ENCODE measurements at regions not wholly inside any gene's neighbourhood (a gene's known extent, or its start where the extent isn't known, plus 50 kb on each side); places are given as distances from the start of the nearest gene placed in this dataset.

DNA sequence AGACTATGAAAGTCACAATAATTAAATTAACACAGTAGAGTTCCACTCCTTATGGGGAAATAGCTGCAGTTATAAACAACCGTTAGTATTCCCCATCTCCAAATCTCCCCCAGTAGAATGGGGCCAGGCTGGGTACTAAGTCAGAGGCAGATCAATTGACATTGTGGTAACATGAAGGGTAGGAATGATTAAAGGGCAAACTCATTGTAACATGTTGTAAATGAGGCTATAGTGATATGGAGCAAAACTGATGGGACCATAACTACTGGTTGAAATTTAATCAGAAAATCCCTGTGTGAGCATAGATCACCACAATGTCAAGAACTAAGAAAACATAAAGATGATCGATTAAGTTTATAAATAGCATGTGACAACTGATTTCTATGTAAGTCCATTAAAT, 231.9 kb upstream of the NLGN4Y start:
- TF ChIP-seq, protein P1, sequence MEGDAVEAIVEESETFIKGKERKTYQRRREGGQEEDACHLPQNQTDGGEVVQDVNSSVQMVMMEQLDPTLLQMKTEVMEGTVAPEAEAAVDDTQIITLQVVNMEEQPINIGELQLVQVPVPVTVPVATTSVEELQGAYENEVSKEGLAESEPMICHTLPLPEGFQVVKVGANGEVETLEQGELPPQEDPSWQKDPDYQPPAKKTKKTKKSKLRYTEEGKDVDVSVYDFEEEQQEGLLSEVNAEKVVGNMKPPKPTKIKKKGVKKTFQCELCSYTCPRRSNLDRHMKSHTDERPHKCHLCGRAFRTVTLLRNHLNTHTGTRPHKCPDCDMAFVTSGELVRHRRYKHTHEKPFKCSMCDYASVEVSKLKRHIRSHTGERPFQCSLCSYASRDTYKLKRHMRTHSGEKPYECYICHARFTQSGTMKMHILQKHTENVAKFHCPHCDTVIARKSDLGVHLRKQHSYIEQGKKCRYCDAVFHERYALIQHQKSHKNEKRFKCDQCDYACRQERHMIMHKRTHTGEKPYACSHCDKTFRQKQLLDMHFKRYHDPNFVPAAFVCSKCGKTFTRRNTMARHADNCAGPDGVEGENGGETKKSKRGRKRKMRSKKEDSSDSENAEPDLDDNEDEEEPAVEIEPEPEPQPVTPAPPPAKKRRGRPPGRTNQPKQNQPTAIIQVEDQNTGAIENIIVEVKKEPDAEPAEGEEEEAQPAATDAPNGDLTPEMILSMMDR (IDR thresholded peaks at IDR 0.05; ENCODE audit: insufficient read depth, low read depth, low read length): no peak
- no peak for DNase-seq (ENCODE audit: low read depth)
- no peak overlapping the region for H3K4me3 ChIP-seq (ENCODE audit: low read depth, low read length)

DNA sequence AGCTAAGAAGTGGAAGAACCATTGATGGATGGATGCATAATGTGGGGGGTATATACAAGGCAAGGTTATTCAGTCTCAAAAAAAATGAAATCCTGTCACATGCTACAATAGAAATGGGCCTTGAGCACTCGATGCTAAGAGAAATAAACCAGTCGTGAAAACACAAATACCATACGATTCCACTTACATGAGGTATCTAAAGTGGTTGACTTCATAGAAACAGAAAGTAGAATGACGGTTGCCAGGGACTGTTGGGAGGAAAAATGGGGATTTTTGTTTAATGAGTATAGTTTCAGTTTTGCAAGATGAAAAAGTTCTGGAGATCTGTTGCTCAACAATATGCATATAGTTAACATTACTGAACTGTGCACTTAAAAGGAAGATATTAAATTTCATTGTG, 223.6 kb upstream of the NLGN4Y start:
- H3K4me3 ChIP-seq (ENCODE audit: low read depth, low read length): no peak overlapping the region
- TF ChIP-seq, protein P1 (IDR thresholded peaks at IDR 0.05; ENCODE audit: insufficient read depth, low read depth, low read length): no peak
- DNase-seq (ENCODE audit: low read depth): no peak

DNA sequence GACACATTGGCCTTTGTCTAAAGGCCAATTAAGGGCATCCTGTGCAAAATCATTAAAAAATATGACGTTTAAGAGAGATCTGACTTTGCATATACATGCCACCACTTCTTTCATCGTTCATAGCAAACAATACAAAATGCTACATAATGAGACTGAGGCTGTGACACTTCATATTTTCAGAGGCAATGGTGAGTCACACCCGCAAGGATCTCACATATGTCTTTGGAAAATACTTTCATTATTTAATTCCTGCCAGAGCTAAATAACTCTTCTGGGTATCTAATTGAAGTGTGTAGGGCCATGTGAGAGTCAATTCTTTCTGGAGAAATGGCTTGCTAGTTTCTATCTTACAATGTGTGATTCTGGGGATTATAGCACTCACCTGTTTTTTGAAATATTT, 222.8 kb upstream of the NLGN4Y start:
- no peak overlapping the region for H3K4me3 ChIP-seq (ENCODE audit: low read depth, low read length)
- TF ChIP-seq, protein P1 (IDR thresholded peaks at IDR 0.05; ENCODE audit: insufficient read depth, low read depth, low read length): no peak
- DNase-seq (ENCODE audit: low read depth): no peak

DNA sequence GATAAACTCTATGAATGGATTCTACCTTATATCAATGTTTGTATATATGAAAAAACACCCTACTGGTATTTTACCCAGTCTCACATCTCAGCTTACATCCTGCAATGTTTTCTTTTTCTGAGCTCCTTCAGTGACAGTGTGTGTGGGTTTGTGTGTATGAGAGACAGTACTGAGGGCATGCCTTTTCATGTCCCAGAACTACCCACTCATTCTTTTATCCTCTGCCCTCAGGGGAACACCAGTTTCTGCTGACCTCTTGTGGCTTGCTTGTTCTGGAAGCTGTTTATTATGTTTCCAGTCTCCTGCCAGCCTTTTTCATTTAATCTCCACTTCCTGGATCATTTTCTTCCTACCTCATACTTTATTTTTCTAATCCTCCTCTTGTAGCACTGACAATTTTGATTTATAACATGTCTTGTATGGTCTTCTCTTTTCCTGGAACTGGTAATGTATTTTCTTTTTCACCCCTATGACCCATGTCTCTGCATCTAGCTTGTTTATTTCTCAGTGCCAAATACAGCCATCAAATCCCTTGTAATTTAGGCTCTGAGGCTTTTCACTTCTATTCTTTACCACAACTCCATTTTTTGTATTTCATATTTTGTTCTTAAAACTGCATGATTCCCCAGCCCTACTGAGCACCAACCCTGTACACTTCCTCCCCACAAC, 195.5 kb upstream of the NLGN4Y start:
- H3K4me3 ChIP-seq (ENCODE audit: low read depth, low read length): no peak overlapping the region
- DNase-seq (ENCODE audit: low read depth): peak; percentile 3
- TF ChIP-seq, protein P1 (IDR thresholded peaks at IDR 0.05; ENCODE audit: insufficient read depth, low read depth, low read length): no peak

DNA sequence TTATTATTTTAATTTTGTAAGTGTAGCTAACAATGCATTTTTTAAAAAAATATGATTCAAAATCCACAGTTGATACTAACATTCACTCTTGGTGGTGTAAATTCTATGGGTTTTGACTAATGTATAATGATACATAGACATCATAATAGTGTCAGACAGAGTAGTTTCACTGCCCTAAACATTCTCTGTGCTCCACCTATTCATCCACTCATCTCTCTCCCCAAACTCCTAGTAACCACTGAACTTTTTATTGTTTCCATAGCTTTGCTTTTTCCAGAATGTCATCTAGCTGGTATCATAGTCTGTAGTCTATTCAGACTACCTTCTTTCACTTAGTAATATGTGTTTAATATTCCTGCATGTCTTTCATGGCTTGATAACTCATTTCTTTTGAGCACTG, 194.0 kb upstream of the NLGN4Y start:
- no peak overlapping the region for H3K4me3 ChIP-seq (ENCODE audit: low read depth, low read length)
- TF ChIP-seq, protein P1 (IDR thresholded peaks at IDR 0.05; ENCODE audit: insufficient read depth, low read depth, low read length): no peak
- DNase-seq (ENCODE audit: low read depth): no peak

DNA sequence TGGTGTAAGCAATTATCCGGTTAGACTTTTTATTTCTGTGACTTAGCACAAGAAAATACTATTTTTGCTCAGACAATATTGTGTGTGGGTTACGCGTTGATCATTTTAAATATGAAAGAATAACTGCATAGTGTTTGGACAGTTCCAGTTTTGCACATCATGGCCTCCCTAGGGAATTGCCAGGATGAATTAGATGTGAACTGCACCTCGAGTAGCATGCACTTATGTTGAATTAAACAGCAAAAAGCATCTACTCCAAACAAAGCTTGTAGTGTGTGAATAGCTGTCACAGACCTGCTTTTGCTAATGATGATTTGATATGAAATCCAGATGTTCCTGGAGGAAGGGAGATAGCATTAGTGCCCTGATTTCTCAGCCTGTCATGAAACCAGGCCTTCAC, 184.8 kb upstream of the NLGN4Y start:
- H3K4me3 ChIP-seq (ENCODE audit: low read depth, low read length): no peak overlapping the region
- no peak for DNase-seq (ENCODE audit: low read depth)
- TF ChIP-seq, protein P1 (IDR thresholded peaks at IDR 0.05; ENCODE audit: insufficient read depth, low read depth, low read length): no peak

All from fibroblast of villous mesenchyme (primary cell).